Stimulated activated CD4-positive, alpha-beta T cell treated with anti-CD3 and anti-CD28 coated beads, TNF-alpha, amount 100 ng/mL, for 1 hour (primary cell): ENCODE measurements at regions not wholly inside any gene's neighbourhood (a gene's known extent, or its start where the extent isn't known, plus 50 kb on each side); places are given as distances from the start of the nearest gene placed in this dataset.

Experiments used
- DNase-seq, 3 donors: peaks; one replicate each; pipeline ENCODE4 v3.0.0-alpha.2; 2020; ENCODE audit warnings: low read depth in 3 of 3, low spot score in 1 of 3

DNA sequence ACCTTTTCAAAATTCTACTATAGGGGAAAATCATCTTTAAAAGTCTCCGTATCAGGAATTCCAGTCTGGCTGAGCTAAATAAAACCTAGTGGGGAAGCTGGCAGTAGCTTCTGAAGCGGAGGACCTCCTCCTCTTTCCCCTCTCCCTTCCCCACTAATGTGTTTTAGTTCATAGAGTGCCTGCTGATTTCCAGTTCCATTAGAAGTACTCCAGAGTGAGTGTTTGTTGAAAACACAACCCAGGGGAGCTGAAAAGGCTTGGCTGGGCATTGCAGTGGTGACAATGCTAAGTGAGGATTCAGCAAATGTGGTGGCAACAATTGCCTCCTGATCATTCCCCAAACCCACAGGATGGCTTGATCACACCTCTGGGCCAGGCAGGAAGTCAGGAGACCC lies 144.2 kb upstream of the FRMD6 start:
- DNase-seq = no peak

- DNase-seq = no peak
These were observed 143.7 kb upstream of the FRMD6 start for GRCh38 chr14:51507906-51508511.

- DNase-seq = no peak
These were observed 140.4 kb upstream of the FRMD6 start for GRCh38 chr14:51511265-51511664.

DNA sequence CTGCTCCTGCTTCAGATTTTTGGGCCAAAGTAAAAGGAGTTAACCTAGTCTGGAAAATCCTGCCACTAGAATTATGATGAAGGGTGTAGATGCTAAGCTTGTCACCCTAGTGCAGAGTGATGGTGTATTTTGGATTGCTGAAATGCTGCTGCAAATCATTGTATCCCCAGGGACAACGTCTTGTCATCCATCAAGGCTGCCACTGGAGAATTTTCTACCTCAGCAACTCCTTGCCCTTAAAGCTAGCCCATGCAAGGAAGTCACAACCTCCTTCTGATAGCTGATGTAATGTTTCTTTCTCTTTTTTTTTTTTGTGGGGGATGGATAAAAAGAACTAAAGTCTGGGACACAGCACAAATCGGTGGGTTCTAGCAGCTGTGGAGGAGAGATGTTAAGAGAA lies 139.4 kb upstream of the FRMD6 start:
- no peak for DNase-seq

DNA sequence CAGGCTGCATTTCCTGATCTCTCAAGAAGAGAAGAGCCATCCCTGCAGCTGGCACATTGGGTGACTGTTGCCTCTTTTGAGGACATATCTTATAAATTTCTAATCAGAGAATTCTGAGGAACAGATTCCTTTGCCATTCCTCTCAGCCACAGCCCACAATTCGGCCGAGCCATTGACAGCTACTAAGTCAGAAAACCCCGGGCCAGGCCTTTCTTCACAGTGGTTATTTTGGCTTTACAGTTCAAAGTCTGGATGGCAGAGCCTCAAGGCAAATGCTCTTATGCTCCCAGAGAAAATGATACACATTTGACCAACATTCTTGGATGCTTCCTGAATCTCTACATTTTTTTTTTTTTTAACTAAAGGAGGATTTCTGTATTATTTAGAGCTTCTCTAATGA lies 138.4 kb upstream of the FRMD6 start:
- no peak for DNase-seq

- no peak for DNase-seq
These were observed 137.8 kb upstream of the FRMD6 start for GRCh38 chr14:51513933-51514332.

DNA sequence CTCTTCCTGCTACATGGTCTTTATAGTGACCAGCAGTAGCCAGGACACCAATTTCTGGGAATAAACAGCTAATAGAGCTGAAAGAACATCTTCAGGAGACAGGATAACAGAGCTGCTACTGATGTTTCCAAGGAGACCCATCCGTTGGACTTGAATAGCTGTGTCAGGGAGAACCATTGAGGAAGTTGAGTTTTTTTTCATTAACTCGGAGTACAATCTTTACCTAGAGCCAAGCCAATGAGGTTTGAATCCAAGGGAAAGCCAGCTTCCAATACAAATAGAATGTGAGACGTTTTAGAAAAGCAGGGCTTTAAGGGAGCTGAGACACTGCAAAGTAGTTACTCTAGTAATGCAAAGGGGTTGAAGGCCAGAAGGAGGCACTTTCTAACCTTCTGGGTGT lies 136.1 kb upstream of the FRMD6 start:
- no peak for DNase-seq

DNA sequence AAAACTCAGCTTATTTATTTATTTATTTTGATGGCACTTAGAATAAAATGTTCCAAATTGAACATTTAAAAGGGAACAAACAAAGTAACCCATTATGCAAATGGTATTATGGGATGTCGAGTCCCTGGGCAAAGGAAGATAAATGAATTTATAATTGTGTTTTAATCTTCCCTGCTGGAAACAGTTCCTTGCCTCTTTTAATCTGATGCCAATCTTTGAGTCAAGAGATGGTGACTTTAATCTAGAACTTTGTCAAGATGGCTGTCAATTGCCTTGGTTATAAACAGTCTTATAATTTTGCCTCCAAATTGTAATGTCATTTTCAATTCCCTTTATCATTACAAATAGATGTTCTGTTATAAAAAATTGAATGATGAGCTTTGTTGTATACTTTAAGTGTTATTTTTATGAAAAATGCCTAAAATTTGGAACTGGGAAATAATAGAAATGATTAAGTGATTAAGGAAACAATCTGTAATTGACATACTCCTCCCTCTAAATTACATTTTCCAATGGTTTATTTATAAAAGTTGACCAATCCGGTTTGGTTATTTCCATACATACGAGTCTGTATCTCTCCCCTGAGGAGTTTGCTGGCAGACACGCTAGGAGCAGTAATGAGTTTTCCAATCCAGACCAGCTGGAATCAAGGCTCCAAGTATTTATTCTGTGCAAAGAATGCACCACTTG lies 134.9 kb upstream of the FRMD6 start:
- DNase-seq = no peak

DNA sequence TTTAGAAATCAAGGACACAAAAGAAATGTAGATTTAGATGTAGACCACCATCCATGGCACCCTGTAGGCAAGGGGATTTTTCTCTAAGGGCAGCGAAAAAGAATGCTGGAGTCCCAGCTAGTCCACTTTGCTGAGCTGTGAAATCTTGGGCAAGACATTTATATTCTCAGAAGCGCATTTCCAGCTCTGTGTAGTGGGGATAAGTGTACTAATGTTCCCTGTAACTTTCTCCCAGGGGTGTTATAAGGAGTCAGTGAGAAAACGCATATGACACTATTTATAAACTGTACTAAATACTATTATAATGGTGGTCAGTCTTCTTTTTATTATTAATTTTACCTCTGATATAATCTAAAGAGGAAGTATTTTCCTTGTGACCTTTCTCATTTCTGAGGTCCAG lies 133.4 kb upstream of the FRMD6 start:
- DNase-seq = no peak

- no peak for DNase-seq
These were observed 133.0 kb upstream of the FRMD6 start for GRCh38 chr14:51518711-51519110.

GRCh38 chr14:51520087-51520486 lies 131.6 kb upstream of the FRMD6 start:
- DNase-seq = no peak

- DNase-seq = no peak
These were observed 129.9 kb upstream of the FRMD6 start for GRCh38 chr14:51521764-51522163.

GRCh38 chr14:51523243-51523642 lies 128.5 kb upstream of the FRMD6 start:
- no peak for DNase-seq

GRCh38 chr14:51525739-51526138 lies 126.0 kb upstream of the FRMD6 start:
- DNase-seq = no peak

- DNase-seq = no peak
These were observed 124.6 kb upstream of the FRMD6 start for GRCh38 chr14:51527073-51527472.

DNA sequence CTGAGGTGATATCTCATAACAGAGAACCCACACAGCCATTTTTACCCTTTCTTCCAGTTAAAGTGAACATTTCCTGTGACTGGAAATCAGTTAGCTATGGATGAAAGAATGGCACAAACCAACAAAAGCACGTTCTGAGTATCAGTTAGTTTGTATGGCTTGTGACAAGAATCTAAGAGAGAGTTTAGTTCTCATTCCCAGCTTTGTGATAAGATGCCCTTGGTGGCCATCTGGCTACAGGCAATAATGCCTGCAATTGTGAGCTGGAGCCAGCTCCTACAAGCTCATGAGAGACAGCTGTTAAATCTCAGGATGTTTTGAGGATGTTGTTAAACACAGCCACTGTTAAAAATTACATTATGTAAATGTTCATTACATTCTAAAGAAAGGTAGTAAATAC lies 122.0 kb upstream of the FRMD6 start:
- no peak for DNase-seq

GRCh38 chr14:51533160-51533559 lies 118.5 kb upstream of the FRMD6 start:
- DNase-seq = no peak

DNA sequence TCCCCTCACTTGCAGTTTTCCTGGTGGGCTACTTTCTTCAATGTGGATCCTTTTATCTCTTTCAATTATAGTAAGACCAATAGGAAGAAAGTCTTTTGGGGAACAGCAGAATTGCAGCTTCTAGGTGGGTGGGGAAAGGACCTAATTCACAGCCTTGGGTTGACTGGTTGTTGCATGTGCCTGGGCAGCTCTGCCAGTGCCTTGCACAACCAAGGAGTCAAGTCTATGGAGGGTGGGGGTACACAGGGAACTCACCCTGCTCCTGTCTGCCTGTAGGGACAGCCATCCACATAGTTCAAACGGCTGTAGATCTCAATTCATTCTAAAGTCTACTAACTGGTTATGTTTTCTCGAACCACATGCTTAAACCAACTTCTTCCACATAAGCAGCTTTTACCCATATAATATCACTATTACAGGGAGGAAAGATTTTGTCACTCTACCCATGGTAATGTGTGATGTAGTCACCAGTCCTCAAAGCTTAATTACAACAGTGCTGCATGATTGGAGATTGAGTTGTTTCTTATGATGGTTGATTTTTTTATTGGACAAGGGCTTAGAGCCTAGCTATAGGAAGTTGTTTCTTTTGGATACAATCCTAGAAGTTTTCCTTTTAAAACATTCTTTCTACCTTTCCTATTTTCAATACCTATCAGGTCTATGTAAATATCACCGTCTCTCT lies 117.7 kb upstream of the FRMD6 start:
- no peak for DNase-seq

DNA sequence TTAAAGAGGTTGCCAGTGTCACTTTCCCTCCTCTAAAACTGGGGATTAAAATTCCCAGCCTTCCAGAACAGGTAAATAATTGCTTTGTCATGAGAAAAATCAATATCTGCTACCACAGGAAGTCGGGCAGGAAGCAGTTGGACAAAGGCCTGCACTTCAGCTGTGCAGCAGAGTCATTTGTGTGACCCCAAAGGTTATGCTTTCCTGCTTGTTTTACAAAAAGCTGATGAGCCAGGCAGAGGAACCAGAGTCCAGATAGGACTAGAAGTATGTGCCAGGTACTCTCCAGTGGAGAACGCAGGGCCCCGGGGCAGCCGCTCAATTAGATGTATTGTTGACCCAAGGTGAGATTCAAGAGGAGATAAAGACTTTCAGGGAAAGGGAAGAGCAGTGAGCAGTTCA lies 117.1 kb upstream of the FRMD6 start:
- DNase-seq = no peak

DNA sequence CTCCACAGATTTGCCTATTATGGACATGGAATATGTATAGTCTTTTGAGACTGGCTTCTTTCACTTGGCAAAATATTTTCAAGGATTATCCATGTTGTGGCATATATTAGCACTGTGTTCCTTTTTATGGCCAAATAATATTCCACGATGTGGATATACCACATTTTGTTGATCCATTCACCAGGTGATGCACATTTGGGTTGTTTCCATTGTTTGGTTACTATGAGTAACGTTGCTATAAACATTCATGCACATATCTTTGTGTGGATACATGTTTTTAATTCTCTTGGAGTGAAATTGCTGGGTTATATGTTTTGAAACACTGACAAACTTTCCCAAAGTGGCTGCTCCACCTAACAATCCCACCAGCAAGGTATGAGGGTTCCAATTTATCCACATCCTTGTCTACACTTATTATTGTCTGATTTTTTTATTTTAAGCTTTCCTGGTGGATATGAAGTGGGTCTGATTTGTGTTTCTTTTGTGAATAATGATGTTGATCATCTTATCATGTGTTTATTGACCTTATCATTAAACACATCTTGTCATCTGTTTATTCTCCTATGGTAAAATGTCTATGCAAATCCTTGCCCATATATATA lies 116.2 kb upstream of the FRMD6 start:
- DNase-seq = no peak

DNA sequence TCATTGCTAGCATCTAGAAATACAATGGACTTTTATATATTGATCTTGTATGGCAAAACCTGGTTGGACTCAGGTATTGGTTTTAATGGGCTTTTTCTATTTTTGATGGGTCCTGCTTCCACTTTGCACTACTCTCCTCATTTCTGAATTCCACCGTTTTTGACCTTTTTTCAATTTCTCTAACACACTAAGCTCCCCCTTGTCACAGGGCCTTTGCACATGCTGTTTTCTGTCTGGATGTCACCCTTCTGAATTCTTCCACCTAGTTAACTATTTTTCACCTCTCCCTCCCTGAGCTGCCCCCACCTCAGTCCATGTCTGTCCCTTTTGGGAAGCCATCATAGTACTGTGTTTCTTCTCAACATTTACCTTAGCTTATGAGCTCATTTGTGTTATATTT lies 112.7 kb upstream of the FRMD6 start:
- DNase-seq = no peak

GRCh38 chr14:51539571-51540037 lies 112.1 kb upstream of the FRMD6 start:
- DNase-seq = no peak
